GM18502 (cell line): ENCODE measurements at regions not wholly inside any gene's neighbourhood (a gene's known extent, or its start where the extent isn't known, plus 50 kb on each side); places are given as distances from the start of the nearest gene placed in this dataset.
A peak's percentile ranks its signal among the peaks of the same experiment; 100 is the strongest.

Experiments
- ATAC-seq: cut with Tn5 transposase; IDR thresholded peaks from one replicate; pipeline ENCODE4 v1.9.1; 2021; ENCODE audit warnings: mild to moderate bottlenecking; ENCODE audit not compliant: unreplicated experiment, poor library complexity

GRCh38 chr1:191618181-191618580 is 540.1 kb upstream of the RGS18 start:
- no peak for ATAC-seq

DNA sequence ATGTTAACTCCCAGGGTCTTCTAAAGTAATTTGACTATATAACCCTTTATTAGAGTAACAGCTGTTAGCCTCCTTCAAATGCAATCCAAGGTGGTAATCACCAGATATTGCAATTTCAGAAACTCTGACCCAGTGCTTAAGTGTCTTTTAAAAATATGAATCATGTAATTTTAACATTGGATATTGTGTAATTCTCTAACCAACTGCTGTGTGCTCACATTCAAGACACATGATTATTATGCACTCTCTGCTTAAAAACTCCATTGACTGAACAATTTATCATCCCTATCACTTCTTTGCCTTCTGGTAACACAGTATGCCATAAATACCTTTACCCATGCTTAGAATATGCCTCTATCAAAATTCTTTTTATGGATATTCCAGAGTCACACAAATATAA is 537.4 kb upstream of the RGS18 start:
- no peak for ATAC-seq

DNA sequence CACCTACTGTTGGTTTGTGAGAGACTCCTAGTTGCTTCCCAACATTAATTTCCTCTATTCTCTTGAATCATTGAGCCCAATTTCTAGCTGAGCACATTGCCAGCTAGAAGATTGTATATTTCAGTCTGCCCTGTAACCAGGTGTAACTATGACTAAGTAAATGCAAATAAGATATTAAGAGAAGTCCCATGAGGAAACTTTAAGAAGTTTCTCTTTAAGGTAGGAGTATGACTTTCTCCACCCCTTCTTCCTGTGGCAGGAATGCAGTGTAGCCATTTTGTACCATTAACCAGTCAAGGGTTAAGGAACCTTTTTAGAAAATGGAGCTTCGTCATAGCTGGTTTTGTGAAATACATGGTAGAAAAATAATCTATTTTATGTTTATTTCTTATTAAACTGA is 534.2 kb upstream of the RGS18 start:
- ATAC-seq: no peak

GRCh38 chr1:191629836-191630235 is 528.4 kb upstream of the RGS18 start:
- ATAC-seq: no peak

GRCh38 chr1:191634801-191635508 is 523.3 kb upstream of the RGS18 start:
- ATAC-seq: no peak

- ATAC-seq: no peak
These were observed 521.9 kb upstream of the RGS18 start for GRCh38 chr1:191636345-191636744.

DNA sequence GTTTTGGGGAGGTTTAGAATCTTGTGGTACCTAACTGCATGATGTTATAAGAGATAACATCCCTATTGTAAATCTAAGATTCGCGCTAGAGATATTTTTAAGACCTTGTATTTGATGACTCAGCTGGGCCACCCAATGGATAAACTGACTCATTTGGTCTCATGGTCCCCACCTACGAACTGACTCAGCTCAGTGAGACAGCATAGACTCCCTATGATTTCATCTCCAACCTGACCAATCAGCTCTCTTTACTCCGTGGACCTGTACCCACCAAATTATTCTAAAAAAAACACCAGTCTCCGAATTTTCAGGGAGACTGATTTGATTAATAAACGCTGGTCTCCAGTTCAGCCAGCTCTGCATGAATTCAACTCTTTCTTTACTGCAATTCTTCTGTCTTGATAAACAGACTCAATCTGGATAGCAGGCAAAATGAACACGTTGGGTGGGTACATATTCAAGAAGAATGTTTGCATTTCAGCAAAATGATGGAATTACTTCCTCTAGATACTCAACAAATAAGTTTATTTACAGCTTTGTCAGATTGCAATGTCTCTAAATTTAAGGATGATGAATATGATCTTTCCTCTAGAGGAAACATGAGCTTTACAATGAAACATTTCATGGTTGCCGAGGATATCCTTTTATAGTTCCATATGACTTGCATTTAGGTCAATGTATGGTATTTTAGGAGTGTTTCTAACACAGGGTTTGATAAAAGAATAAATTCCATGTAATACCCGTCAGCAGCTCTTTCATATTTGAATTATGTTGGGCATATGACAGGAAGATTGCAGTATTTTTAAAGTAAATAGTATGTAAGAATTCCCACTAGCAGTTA is 516.6 kb upstream of the RGS18 start:
- ATAC-seq: no peak

DNA sequence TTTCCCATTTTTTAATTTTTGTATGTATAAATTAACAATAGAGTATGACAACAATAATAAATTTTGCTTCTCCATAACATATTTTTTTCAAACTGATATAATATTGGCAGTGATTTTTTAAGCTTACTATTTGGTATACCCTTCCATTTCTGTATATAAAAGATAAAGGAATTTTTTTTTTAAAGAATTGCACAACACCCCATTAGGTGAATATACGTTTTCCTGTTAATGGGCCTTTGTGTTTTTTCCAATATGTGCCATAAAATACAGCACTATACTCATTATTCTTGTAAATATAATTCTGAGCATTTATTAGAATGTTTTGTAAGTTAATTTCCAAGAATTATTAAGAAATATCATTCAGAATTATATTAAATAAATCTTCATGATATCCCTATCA is 515.2 kb upstream of the RGS18 start:
- ATAC-seq: no peak

GRCh38 chr1:191648939-191649338 is 509.3 kb upstream of the RGS18 start:
- ATAC-seq: no peak

- ATAC-seq: no peak
These were observed 496.2 kb upstream of the RGS18 start for GRCh38 chr1:191662051-191662450.

- no peak for ATAC-seq
These were observed 495.5 kb upstream of the RGS18 start for GRCh38 chr1:191662746-191663145.

DNA sequence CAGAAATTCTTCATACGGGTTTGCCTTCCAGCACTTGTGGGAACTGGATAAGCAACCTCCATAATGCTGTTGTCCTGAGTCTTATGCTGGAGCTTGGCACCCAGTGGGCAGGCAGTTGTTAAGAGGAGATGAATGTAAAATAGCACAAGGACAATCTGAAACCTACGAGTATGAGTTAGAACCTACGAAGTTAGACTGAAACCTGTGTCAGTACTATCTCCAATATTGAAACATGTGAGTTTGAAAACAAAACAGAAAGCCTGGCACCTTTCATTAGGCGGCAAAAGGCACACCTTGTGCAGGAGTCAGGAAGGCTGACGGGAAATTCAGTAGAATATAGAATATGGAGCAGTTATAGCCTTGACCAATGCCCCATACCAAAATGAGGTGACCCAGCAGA is 489.7 kb upstream of the RGS18 start:
- no peak for ATAC-seq

DNA sequence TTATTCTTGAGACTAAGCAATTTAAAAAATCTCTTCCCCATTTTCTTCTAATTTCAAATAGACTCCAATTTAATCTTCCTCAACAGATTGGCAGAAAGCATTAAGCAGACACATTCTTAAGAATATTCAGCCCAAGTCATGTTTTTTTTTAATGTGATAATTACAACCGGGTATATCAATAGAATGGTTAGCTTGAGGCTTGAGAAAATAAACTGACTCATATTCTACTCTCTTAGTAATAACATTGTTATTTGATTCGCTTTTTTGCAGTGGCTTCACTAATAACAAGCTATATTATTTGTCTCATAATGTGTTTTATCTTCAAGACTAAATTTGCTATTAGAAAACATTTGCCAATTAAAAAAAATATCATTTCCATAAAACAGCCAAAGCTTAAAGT is 488.6 kb upstream of the RGS18 start:
- no peak for ATAC-seq

GRCh38 chr1:191671236-191671635 is 487.0 kb upstream of the RGS18 start:
- ATAC-seq: no peak

DNA sequence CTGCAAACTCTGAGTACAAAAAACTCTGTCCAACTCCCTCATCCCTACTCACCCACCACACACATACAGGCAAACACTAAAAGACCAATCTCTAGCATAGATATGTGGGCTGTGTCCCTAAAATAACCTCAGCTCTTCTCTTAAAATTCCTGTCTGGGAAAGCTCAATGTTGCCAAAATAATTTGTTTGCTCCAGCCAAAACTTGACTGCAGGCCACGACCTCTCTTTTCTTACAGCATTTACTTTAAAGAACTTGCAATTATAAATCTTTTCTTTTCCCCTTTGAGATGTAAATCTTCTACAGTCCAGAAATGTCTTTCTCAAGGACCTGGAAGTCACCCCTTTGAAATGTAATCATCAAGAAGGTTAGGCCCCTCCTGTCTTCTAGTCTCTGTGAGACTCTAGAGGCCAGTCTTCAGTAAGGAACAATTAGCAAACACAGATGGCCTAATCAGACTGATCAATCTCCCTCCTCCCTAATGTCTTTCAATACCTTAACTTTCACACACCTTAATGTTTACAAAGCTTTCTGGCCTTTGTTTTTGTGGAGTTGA is 483.6 kb upstream of the RGS18 start:
- no peak for ATAC-seq

GRCh38 chr1:191675856-191676783 is 482.1 kb upstream of the RGS18 start:
- ATAC-seq: no peak

GRCh38 chr1:191685669-191686068 is 472.6 kb upstream of the RGS18 start:
- ATAC-seq: peak; percentile 43

DNA sequence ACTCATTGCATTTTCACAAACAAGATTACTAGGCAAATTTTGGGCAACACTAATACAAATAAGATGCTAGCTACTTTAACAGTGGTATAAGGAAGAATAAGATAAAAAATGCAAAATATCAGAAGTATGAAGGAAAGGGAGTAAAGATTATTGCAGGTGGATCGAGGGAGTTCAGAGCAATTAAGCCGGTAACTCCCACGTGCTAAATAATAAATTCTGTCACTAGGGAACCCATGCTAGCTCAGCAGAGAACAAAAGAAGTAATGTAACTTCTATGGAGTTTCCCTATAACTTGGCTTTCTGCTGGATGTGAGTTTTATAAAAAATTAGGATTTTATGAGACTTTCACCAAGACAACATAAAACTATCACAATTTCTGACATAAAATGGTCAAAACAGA is 470.5 kb upstream of the RGS18 start:
- ATAC-seq: no peak

- ATAC-seq: no peak
These were observed 467.3 kb upstream of the RGS18 start for GRCh38 chr1:191690931-191691330.

GRCh38 chr1:191693797-191694196 is 464.5 kb upstream of the RGS18 start:
- no peak for ATAC-seq
